ENCODE measurements at regions not wholly inside any gene's neighbourhood (a gene's known extent, or its start where the extent isn't known, plus 50 kb on each side); places are given as distances from the start of the nearest gene placed in this dataset.
"Not testable (repeated sequence)": the region's sequence is repeated elsewhere in the genome, so short reads cannot be mapped to it uniquely, and the experiment has no call there.

GRCh38 chr6:86459978-86460377 is 477.4 kb upstream of the HTR1E start:
- no peak for TF ChIP-seq POLR2AphosphoS5 (IDR thresholded peaks at IDR 0.05; ENCODE audit: borderline replicate concordance, low read depth, low read length)
- no peak overlapping the region for H3K4me3 ChIP-seq
- DNase-seq (ENCODE audit: low read depth, low spot score): no peak
- no peak overlapping the region for H3K27ac ChIP-seq
- no peaks in the 10 kb centered on the region for H3K36me3 ChIP-seq (ENCODE audit: insufficient read depth, low read length)
- H3K9ac ChIP-seq (ENCODE audit: insufficient read length): no peak overlapping the region
- no peaks in the 10 kb centered on the region for H3K9me3 ChIP-seq (ENCODE audit: low read depth, low read length)

GRCh38 chr6:86456821-86457220 is 480.5 kb upstream of the HTR1E start:
- no peaks in the 10 kb centered on the region for H3K9me3 ChIP-seq (ENCODE audit: low read depth, low read length)
- no peak overlapping the region for H3K4me3 ChIP-seq
- no peak overlapping the region for H3K27ac ChIP-seq
- no peak overlapping the region for H3K9ac ChIP-seq (ENCODE audit: insufficient read length)
- no peak for DNase-seq (ENCODE audit: low read depth, low spot score)
- no peak for TF ChIP-seq FOXP2 (optimal IDR thresholded peaks at IDR 0.05; ENCODE audit: control extremely low read depth, extremely low read length, insufficient read depth)
- no peak for TF ChIP-seq POLR2AphosphoS5 (IDR thresholded peaks at IDR 0.05; ENCODE audit: borderline replicate concordance, low read depth, low read length)
- TF ChIP-seq EZH2 (IDR thresholded peaks at IDR 0.05): no peak
- no peaks in the 10 kb centered on the region for H3K36me3 ChIP-seq (ENCODE audit: insufficient read depth, low read length)

GRCh38 chr6:86453232-86453631 is 484.1 kb upstream of the HTR1E start:
- Histone ChIP-seq H3K27ac (no peak overlapping the region), H3K36me3 (ENCODE audit: insufficient read depth, low read length) (no peaks in the 10 kb centered on the region), H3K9ac (ENCODE audit: insufficient read length) (no peak overlapping the region), H3K4me3 (no peak overlapping the region), H3K9me3 (ENCODE audit: low read depth, low read length) (no peaks in the 10 kb centered on the region)
- TF ChIP-seq EZH2 (IDR thresholded peaks at IDR 0.05) (no peak), FOXP2 (optimal IDR thresholded peaks at IDR 0.05; ENCODE audit: control extremely low read depth, extremely low read length, insufficient read depth) (no peak), POLR2AphosphoS5 (IDR thresholded peaks at IDR 0.05; ENCODE audit: borderline replicate concordance, low read depth, low read length) (no peak)
- no peak for DNase-seq (ENCODE audit: low read depth, low spot score)

GRCh38 chr6:86448398-86448797 is 488.9 kb upstream of the HTR1E start:
- no peak overlapping the region for H3K27ac ChIP-seq
- H3K9ac ChIP-seq (ENCODE audit: insufficient read length): no peak overlapping the region
- no peaks in the 10 kb centered on the region for H3K36me3 ChIP-seq (ENCODE audit: insufficient read depth, low read length)
- TF ChIP-seq FOXP2 (optimal IDR thresholded peaks at IDR 0.05; ENCODE audit: control extremely low read depth, extremely low read length, insufficient read depth): no peak
- no peak for TF ChIP-seq POLR2AphosphoS5 (IDR thresholded peaks at IDR 0.05; ENCODE audit: borderline replicate concordance, low read depth, low read length)
- TF ChIP-seq EZH2 (IDR thresholded peaks at IDR 0.05): no peak
- H3K4me3 ChIP-seq: no peak overlapping the region
- no peak for DNase-seq (ENCODE audit: low read depth, low spot score)
- no peaks in the 10 kb centered on the region for H3K9me3 ChIP-seq (ENCODE audit: low read depth, low read length)

DNA sequence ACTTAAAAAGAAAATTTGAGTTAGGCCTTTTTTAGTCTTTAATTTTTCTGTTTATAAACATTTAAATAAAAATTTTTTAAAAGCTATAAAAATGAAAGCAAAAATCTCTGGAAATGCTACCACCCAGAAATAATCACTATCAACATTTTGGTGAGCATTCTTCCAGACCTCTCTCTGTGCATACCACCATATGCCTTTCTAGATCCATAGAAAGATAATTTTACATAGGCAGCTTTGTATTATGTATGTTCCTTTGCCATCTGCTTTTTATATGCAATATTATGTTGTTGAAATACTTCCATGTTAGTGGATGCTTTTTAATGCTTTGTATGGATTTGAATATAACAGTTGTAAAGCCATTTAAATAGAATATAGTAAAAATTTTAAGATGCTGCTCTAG is 496.7 kb upstream of the HTR1E start:
- no peak overlapping the region for H3K4me3 ChIP-seq
- H3K27ac ChIP-seq: no peak overlapping the region
- no peak overlapping the region for H3K9ac ChIP-seq (ENCODE audit: insufficient read length)
- no peak for DNase-seq (ENCODE audit: low read depth, low spot score)
- H3K36me3 ChIP-seq (ENCODE audit: insufficient read depth, low read length): no peaks in the 10 kb centered on the region
- no peaks in the 10 kb centered on the region for H3K9me3 ChIP-seq (ENCODE audit: low read depth, low read length)
- TF ChIP-seq EZH2 (IDR thresholded peaks at IDR 0.05) (no peak), POLR2AphosphoS5 (IDR thresholded peaks at IDR 0.05; ENCODE audit: borderline replicate concordance, low read depth, low read length) (no peak), FOXP2 (optimal IDR thresholded peaks at IDR 0.05; ENCODE audit: control extremely low read depth, extremely low read length, insufficient read depth) (no peak)

GRCh38 chr6:86423571-86423970 is 513.8 kb upstream of the HTR1E start:
- Histone ChIP-seq H3K4me3 (no peak overlapping the region), H3K9ac (ENCODE audit: insufficient read length) (no peak overlapping the region), H3K27ac (no peak overlapping the region), H3K36me3 (ENCODE audit: insufficient read depth, low read length) (no peaks in the 10 kb centered on the region), H3K9me3 (ENCODE audit: low read depth, low read length) (no peaks in the 10 kb centered on the region)
- no peak for TF ChIP-seq FOXP2 (optimal IDR thresholded peaks at IDR 0.05; ENCODE audit: control extremely low read depth, extremely low read length, insufficient read depth)
- no peak for TF ChIP-seq EZH2 (IDR thresholded peaks at IDR 0.05)
- TF ChIP-seq POLR2AphosphoS5 (IDR thresholded peaks at IDR 0.05; ENCODE audit: borderline replicate concordance, low read depth, low read length): no peak
- no peak for DNase-seq (ENCODE audit: low read depth, low spot score)

DNA sequence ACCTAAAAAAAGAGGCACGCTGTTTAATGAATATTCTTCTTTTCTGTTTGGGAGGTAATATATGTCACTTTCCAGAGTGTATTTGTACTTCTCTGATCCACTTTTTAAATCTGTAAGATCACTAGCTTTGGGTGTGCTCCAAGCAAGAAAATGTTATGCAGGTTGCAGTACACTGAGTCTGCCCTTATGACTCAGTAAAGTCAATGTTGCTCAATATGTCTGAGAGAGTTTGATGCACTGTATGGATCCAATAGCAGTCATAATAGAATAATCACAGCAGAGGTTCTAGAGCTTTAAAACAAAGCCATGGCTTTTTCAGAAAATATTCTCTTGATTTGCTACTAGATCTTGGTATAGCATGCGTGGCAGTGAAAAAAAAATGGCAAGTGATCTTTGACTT is 525.3 kb upstream of the HTR1E start:
- no peak for DNase-seq (ENCODE audit: low read depth, low spot score)
- Histone ChIP-seq H3K9me3 (ENCODE audit: low read depth, low read length) (no peaks in the 10 kb centered on the region), H3K36me3 (ENCODE audit: insufficient read depth, low read length) (no peaks in the 10 kb centered on the region), H3K9ac (ENCODE audit: insufficient read length) (no peak overlapping the region), H3K4me3 (no peak overlapping the region), H3K27ac (no peak overlapping the region)
- TF ChIP-seq FOXP2 (optimal IDR thresholded peaks at IDR 0.05; ENCODE audit: control extremely low read depth, extremely low read length, insufficient read depth) (no peak), EZH2 (IDR thresholded peaks at IDR 0.05) (no peak), POLR2AphosphoS5 (IDR thresholded peaks at IDR 0.05; ENCODE audit: borderline replicate concordance, low read depth, low read length) (no peak)

GRCh38 chr6:86407128-86407527 is 530.2 kb upstream of the HTR1E start:
- H3K9ac ChIP-seq (ENCODE audit: insufficient read length): no peak overlapping the region
- no peak overlapping the region for H3K27ac ChIP-seq
- H3K4me3 ChIP-seq: no peak overlapping the region
- H3K9me3 ChIP-seq (ENCODE audit: low read depth, low read length): no peaks in the 10 kb centered on the region
- TF ChIP-seq EZH2 (IDR thresholded peaks at IDR 0.05) (no peak), FOXP2 (optimal IDR thresholded peaks at IDR 0.05; ENCODE audit: control extremely low read depth, extremely low read length, insufficient read depth) (no peak), POLR2AphosphoS5 (IDR thresholded peaks at IDR 0.05; ENCODE audit: borderline replicate concordance, low read depth, low read length) (no peak)
- no peak for DNase-seq (ENCODE audit: low read depth, low spot score)
- no peaks in the 10 kb centered on the region for H3K36me3 ChIP-seq (ENCODE audit: insufficient read depth, low read length)

- not testable (repeated sequence) for DNase-seq (ENCODE audit: low read depth, low spot score); H3K9ac ChIP-seq (ENCODE audit: insufficient read length); H3K4me3 ChIP-seq; H3K9me3 ChIP-seq (ENCODE audit: low read depth, low read length); H3K36me3 ChIP-seq (ENCODE audit: insufficient read depth, low read length); H3K27ac ChIP-seq
Measured at GRCh38 chr6:86392850-86393249, 544.5 kb upstream of the HTR1E start.

All from SK-N-MC (cell line).